Parathyroid adenoma (tissue), 2 donors: ENCODE measurements at regions not wholly inside any gene's neighbourhood (a gene's known extent, or its start where the extent isn't known, plus 50 kb on each side); places are given as distances from the start of the nearest gene placed in this dataset.

Experiments
- H2AFZ ChIP-seq: fragments of 300-600 bp; sonication (generic); one replicate; pipeline ENCODE4 v1.7.0; 2017; ENCODE audit warnings: antibody characterized with exemption, mild to moderate bottlenecking
- H3K27ac ChIP-seq: fragments of 300-600 bp; sonication (generic); one replicate; pipeline ENCODE4 v1.7.0; 2017
- H3K27me3 ChIP-seq: fragments of 300-600 bp; sonication (generic); one replicate; pipeline ENCODE4 v1.7.0; 2017; ENCODE audit warnings: low read length; ENCODE audit not compliant: control insufficient read depth, insufficient read depth
- H3K36me3 ChIP-seq: fragments of 300-600 bp; sonication (generic); one replicate; pipeline ENCODE4 v1.7.0; 2017; ENCODE audit warnings: low read length; ENCODE audit not compliant: control insufficient read depth, insufficient read depth
- H3K4me1 ChIP-seq: fragments of 300-600 bp; sonication (generic); one replicate; pipeline ENCODE4 v1.7.0; 2017; ENCODE audit warnings: control low read depth
- H3K4me2 ChIP-seq: fragments of 300-600 bp; sonication (generic); one replicate; pipeline ENCODE4 v1.7.0; 2017; ENCODE audit warnings: low read length
- H3K4me3 ChIP-seq: fragments of 300-600 bp; sonication (generic); one replicate; pipeline ENCODE4 v1.7.0; 2017; ENCODE audit warnings: low read depth, low read length
- H3K79me2 ChIP-seq: fragments of 300-600 bp; sonication (generic); one replicate; pipeline ENCODE4 v1.7.0; 2017; ENCODE audit warnings: control low read depth
- H3K9ac ChIP-seq: fragments of 300-600 bp; sonication (generic); one replicate; pipeline ENCODE4 v1.7.0; 2017; ENCODE audit warnings: mild to moderate bottlenecking
- H3K9me3 ChIP-seq: fragments of 300-600 bp; sonication (generic); one replicate; pipeline ENCODE4 v1.7.0; 2017; ENCODE audit warnings: low read length; ENCODE audit not compliant: control insufficient read depth
- TF ChIP-seq, protein P1 (sequence below): fragments of 300-600 bp; sonication (generic); IDR thresholded peaks from one replicate; pipeline ENCODE4 v1.7.0; 2017; ENCODE audit warnings: antibody characterized with exemption, mild to moderate bottlenecking
- donor health status: primary hyperparathyroidism.

DNA sequence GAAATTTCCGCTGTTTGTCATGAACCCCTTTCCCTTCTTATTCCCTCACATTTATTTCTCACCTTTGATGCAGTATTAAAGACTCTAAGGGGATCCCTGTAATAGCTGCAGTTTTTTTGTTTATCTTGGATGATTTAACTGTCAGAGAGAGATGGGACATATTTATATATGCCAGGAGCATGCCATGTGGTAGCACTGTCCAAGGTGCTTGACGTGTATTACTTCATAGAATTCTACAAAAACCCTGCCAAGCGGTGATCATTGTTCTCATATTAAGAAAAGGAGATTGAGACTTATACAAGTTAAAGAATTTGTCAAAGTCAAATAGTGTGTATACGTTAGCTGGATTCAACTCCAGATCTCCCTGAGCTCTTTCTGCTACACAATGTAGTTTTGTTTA, 78.2 kb downstream of the SPRY1 start:
- H3K9ac ChIP-seq, result no peak overlapping the region
- H3K27me3 ChIP-seq, result no peaks in the 10 kb centered on the region
- no peak overlapping the region for H3K27ac ChIP-seq

DNA sequence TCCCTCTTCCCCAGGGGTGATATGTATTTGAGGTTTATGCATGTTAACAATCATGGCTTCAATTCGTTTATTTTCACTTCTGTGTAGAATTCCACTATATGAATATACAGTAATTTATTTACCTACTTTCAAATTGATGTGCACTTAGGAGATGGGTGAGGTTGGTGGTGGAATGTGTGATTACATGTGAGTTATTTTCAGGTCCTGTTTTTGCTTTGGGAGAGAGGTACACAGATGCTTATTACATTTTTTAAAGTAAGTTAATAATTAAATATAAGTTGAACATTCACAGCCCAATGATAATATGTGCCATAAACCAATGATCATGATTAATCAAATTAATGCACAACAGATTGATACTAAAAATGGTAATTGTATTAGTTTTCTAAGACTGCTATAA, 79.5 kb downstream of the SPRY1 start:
- Histone ChIP-seq H3K27ac (no peak overlapping the region), H2AFZ (no peak overlapping the region), H3K27me3 (no peaks in the 10 kb centered on the region), H3K79me2 (no peaks in the 10 kb centered on the region), H3K9ac (no peak overlapping the region), H3K4me2 (no peak overlapping the region), H3K4me1 (no peaks in the 10 kb centered on the region), H3K9me3 (no peaks in the 10 kb centered on the region), H3K36me3 (no peaks in the 10 kb centered on the region), H3K4me3 (no peak overlapping the region)
- TF ChIP-seq, protein P1, sequence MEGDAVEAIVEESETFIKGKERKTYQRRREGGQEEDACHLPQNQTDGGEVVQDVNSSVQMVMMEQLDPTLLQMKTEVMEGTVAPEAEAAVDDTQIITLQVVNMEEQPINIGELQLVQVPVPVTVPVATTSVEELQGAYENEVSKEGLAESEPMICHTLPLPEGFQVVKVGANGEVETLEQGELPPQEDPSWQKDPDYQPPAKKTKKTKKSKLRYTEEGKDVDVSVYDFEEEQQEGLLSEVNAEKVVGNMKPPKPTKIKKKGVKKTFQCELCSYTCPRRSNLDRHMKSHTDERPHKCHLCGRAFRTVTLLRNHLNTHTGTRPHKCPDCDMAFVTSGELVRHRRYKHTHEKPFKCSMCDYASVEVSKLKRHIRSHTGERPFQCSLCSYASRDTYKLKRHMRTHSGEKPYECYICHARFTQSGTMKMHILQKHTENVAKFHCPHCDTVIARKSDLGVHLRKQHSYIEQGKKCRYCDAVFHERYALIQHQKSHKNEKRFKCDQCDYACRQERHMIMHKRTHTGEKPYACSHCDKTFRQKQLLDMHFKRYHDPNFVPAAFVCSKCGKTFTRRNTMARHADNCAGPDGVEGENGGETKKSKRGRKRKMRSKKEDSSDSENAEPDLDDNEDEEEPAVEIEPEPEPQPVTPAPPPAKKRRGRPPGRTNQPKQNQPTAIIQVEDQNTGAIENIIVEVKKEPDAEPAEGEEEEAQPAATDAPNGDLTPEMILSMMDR, result no peak

More for the DNA sequence above, 78.2 kb downstream of the SPRY1 start:
- no peaks in the 10 kb centered on the region for H3K9me3 ChIP-seq
- no peaks in the 10 kb centered on the region for H3K4me1 ChIP-seq
- H3K79me2 ChIP-seq, result no peaks in the 10 kb centered on the region
- no peaks in the 10 kb centered on the region for H3K36me3 ChIP-seq
- no peak overlapping the region for H3K4me2 ChIP-seq
- no peak overlapping the region for H3K4me3 ChIP-seq
- TF ChIP-seq, protein P1, result no peak
- H2AFZ ChIP-seq, result no peak overlapping the region

DNA sequence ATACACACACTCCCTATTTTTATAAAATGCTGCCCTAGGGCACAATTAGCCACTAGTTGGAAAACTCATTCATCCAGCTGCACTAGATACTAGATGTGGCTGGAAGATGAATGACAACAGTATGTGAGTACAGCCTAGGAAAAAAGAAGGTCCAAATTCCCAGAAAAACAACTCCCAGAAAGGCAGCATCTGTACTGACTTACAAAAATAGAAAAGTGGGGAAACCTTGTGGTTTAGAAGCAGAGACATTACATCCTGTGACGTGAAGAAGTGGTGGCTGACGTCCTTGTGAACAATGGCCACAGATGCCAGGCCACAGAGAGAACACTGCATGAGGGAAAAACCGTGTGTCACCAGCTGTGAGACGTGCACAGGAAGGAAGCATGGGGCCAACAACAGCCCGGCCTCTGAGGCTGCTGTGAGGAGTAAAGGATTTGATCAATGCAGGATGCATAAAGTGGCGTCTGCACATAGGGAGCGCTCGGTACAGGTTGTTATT, 81.2 kb downstream of the SPRY1 start:
- TF ChIP-seq, protein P1, result no peak
- H3K36me3 ChIP-seq, result no peaks in the 10 kb centered on the region
- no peaks in the 10 kb centered on the region for H3K79me2 ChIP-seq
- no peak overlapping the region for H3K4me3 ChIP-seq
- H3K9ac ChIP-seq, result no peak overlapping the region
- no peaks in the 10 kb centered on the region for H3K4me1 ChIP-seq
- H3K27me3 ChIP-seq, result no peaks in the 10 kb centered on the region
- no peak overlapping the region for H2AFZ ChIP-seq
- no peak overlapping the region for H3K27ac ChIP-seq
- no peaks in the 10 kb centered on the region for H3K9me3 ChIP-seq
- no peak overlapping the region for H3K4me2 ChIP-seq

DNA sequence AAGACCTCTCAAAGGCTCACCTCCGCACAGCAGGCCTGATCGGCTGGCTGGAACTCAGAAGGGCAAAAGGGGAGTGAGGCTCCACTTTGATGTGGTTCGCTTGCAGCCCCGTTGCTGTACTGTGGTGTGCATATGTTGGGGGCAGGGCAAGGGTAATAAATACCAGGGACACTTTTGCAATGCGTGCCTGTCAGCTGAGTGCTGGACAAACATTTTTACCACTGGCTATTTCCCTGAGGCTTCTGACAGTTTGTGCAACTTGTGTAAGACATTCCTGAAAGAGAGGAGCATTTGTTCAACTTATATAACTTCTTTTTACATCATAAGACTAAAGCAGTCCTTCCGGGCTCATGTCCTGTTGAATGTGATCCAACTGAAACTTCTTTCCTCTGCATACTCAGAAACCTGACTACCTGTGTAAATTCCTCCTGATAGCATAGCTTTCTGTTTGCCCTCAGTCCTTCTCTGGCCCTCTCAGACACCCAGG, 82.3 kb downstream of the SPRY1 start:
- H3K4me3 ChIP-seq, result no peak overlapping the region
- no peak overlapping the region for H3K9ac ChIP-seq
- no peaks in the 10 kb centered on the region for H3K36me3 ChIP-seq
- H3K9me3 ChIP-seq, result no peaks in the 10 kb centered on the region
- H3K27me3 ChIP-seq, result no peaks in the 10 kb centered on the region
- no peak overlapping the region for H2AFZ ChIP-seq
- no peaks in the 10 kb centered on the region for H3K79me2 ChIP-seq
- H3K4me2 ChIP-seq, result no peak overlapping the region
- H3K27ac ChIP-seq, result no peak overlapping the region
- TF ChIP-seq, protein P1, result no peak
- no peaks in the 10 kb centered on the region for H3K4me1 ChIP-seq

DNA sequence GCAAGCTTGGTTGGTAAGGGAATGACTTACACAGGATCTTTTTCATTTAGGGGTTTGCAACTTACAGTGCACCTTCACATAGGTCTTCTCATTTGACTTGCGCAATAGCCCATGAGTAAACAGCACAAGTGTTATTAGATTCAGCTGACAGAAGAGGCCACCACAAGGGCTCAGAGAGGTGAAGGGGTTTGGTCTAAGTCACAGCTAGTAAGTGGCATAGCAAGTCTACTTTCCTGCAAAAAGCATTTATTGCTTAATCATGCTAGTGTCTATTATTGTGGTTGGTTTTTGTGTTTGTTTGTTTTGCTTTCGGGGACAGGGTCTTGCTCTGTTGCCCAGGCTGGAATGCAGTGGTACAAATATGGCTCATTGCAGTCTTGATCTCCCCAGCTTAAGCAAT, 83.3 kb downstream of the SPRY1 start:
- H3K27me3 ChIP-seq, result no peaks in the 10 kb centered on the region
- H3K27ac ChIP-seq, result no peak overlapping the region
- H3K36me3 ChIP-seq, result no peaks in the 10 kb centered on the region
- H3K4me1 ChIP-seq, result no peaks in the 10 kb centered on the region
- TF ChIP-seq, protein P1, result no peak
- no peaks in the 10 kb centered on the region for H3K79me2 ChIP-seq
- H3K9me3 ChIP-seq, result no peaks in the 10 kb centered on the region
- no peak overlapping the region for H3K4me3 ChIP-seq
- H3K4me2 ChIP-seq, result no peak overlapping the region
- H2AFZ ChIP-seq, result no peak overlapping the region
- no peak overlapping the region for H3K9ac ChIP-seq
